IgD-negative memory B cell (primary cell): ENCODE measurements at regions not wholly inside any gene's neighbourhood (a gene's known extent, or its start where the extent isn't known, plus 50 kb on each side); places are given as distances from the start of the nearest gene placed in this dataset.

ENCODE experiments used
- H3K27ac Mint-ChIP-seq, 3 donors: one replicate each; pipeline ENCODE4 v1.8.0; 2020 to 2022; ENCODE audit warnings: mild to moderate bottlenecking in 3 of 3, mixed read lengths in 3 of 3, moderate library complexity in 1 of 3
- H3K27me3 Mint-ChIP-seq: one replicate; pipeline ENCODE4 v1.8.0; 2021; ENCODE audit warnings: mixed read lengths
- H3K36me3 Mint-ChIP-seq: one replicate; pipeline ENCODE4 v1.8.0; 2020; ENCODE audit warnings: mild to moderate bottlenecking, mixed read lengths
- H3K4me1 Mint-ChIP-seq, 3 donors: one replicate each; pipeline ENCODE4 v1.8.0; 2020 to 2022; ENCODE audit warnings: mixed read lengths in 3 of 3, mild to moderate bottlenecking in 1 of 3
- H3K4me3 Mint-ChIP-seq, 4 donors: one replicate each; pipeline ENCODE4 v1.8.0; 2020 to 2022; ENCODE audit warnings: mild to moderate bottlenecking in 4 of 4, mixed read lengths in 4 of 4, moderate library complexity in 3 of 4
- H3K9me3 Mint-ChIP-seq, 3 donors: one replicate each; pipeline ENCODE4 v1.8.0; 2020 to 2021; ENCODE audit warnings: mixed read lengths in 3 of 3, mild to moderate bottlenecking in 1 of 3

DNA sequence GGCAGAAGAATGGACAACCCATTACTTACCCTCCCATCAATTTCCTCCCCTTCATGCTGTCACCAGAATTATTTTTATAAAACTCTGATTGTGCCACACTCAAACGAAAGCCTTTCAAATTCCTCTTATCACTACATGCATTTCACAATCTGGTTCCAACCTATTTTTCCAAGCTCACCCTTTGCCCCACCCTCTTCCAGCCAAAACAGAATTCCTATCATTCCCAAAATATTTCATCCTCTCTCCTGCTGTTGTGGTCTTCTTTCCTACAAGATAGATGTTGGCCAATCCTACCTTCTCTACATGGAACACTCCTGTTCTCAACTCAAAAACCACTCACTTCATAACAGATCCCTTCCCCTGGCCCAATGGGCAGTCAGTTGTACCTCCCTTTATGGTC lies 111.5 kb downstream of the ELAPOR2 start:
- Mint-ChIP-seq H3K4me3 (peak overlapping the region in 1 of 4 donors; percentile 19), H3K9me3 (no peaks in the 10 kb centered on the region), H3K4me1 (peaks cover 14 to 21% (median 14%) of the 10 kb centered on the region in 3 donors), H3K27me3 (no peaks in the 10 kb centered on the region), H3K36me3 (no peaks in the 10 kb centered on the region), H3K27ac (peak overlapping the region in 1 of 3 donors; percentile 4)

DNA sequence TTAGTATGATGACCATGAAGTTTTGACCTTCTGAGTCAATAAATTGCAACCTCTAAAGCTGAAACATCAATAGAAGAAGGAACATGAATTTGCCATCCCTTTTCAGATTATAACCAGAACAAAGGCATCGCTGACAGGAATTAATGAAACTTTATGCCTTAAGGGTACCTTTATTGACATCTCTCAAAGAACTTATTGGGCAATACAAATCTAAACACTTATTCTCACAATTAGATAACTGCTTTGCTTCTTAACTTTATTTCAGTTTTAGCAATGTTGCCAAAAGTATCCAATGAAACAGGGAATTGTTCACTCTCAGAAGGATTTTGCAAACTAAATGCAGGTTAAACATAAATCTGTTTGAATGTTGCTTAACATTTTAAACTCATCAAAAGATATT lies 116.0 kb downstream of the ELAPOR2 start:
- H3K27me3 Mint-ChIP-seq, result no peaks in the 10 kb centered on the region
- no peaks in the 10 kb centered on the region for H3K36me3 Mint-ChIP-seq
- H3K9me3 Mint-ChIP-seq, result no peaks in the 10 kb centered on the region
- H3K27ac Mint-ChIP-seq, result no peak overlapping the region
- peaks cover 5 to 8% (median 5%) of the 10 kb centered on the region in 3 donors for H3K4me1 Mint-ChIP-seq
- H3K4me3 Mint-ChIP-seq, result no peak overlapping the region

DNA sequence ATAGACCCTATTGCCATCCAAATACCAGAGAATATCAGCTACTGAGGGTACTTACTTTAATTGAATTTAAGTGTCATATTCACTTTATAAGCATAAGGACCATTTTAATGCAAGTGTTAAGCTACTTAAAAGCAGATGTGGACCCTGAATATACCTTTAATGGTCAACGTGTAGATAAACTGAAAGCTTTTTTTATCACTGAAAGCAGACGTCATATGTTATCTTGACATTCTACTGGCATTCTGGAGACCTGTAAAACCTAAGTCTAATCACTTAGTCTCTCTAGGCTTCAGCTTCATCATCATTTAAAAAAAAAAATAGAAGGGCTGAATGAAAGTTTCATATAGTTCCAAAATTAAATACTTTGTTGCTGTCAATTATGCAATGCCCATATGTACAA lies 116.5 kb downstream of the ELAPOR2 start:
- Mint-ChIP-seq H3K27ac (no peak overlapping the region), H3K36me3 (no peaks in the 10 kb centered on the region), H3K4me3 (no peak overlapping the region), H3K4me1 (peaks cover under 1 to 4% (median under 1%) of the 10 kb centered on the region in 3 donors), H3K9me3 (no peaks in the 10 kb centered on the region), H3K27me3 (no peaks in the 10 kb centered on the region)

DNA sequence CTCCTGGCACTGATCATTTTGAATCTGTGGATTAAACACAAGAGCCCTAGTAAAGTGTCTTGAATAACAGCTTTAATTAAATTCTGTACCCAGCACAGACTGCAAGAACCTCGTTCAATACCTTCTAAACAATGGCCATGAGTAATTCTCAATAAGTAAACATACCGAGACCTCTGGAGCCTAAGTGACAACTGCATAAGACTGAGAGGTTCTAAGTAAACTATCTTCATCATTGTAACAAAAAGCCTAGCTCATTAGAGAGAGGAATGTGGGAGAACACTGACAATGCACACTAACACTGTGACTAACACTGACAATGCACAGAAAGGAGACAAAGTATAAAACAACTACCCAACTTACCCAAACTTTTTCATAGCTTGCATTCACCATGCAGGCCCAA lies 117.4 kb downstream of the ELAPOR2 start:
- peaks cover 0 to 2% (median 0%) of the 10 kb centered on the region in 3 donors for H3K4me1 Mint-ChIP-seq
- no peaks in the 10 kb centered on the region for H3K9me3 Mint-ChIP-seq
- H3K27ac Mint-ChIP-seq, result no peak overlapping the region
- no peak overlapping the region for H3K4me3 Mint-ChIP-seq
- H3K27me3 Mint-ChIP-seq, result no peaks in the 10 kb centered on the region
- H3K36me3 Mint-ChIP-seq, result no peaks in the 10 kb centered on the region

DNA sequence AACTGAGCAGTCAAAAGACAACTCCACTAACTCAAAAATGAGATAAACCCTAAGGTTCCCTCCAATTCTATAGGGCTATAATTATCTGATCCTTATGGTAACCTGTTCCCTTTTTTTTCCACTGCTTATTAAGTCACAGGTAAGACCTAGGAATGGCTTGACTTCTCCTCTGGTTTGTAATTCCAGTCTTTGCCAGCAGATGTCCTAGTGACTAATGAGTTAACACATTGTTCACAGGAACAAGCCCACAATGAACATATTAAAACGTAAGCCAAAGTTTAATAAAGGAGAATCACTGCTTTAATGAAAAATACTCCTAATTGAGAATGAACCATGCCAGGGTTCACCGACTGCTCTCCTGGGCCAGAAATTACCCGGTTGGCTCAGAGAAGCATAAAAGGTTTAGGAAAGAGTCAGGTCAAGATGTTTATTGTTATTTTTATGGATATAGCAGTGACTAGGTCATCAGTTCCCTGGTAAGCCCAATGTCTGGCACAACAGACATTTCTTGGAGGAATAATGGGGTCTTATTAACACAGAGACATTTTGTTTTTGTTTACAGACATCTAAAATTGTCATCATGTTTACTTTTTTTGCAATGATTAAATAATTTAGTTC lies 120.1 kb downstream of the ELAPOR2 start:
- Mint-ChIP-seq H3K27me3 (no peaks in the 10 kb centered on the region), H3K4me3 (no peak overlapping the region), H3K27ac (no peak overlapping the region), H3K9me3 (no peaks in the 10 kb centered on the region), H3K4me1 (peaks cover 0 to 2% (median 0%) of the 10 kb centered on the region in 3 donors), H3K36me3 (no peaks in the 10 kb centered on the region)

DNA sequence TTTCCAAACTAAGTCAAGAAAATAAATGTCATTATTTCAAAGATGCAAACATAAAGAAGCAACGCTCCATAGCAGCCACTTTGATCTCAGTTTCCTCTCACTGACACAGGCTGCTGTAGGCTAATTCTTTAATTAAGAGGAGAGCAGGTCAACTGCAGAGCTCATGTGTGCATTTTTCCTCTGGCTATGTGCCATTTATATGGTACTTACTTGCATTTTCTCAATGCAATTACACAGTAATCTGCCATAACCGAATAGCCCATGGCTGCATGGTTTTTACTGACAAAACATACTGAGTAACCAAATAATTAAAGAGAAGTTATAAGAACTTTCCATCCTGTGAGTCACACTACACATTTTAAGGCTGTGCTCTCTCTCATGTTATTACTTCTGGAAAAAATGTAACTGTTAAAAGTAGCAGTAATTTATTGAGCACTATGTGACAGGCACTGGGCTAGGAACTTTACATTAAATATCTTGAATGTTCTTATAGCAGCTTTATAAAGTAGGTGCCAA lies 122.0 kb downstream of the ELAPOR2 start:
- no peaks in the 10 kb centered on the region for H3K27me3 Mint-ChIP-seq
- no peak overlapping the region for H3K4me3 Mint-ChIP-seq
- H3K9me3 Mint-ChIP-seq, result no peaks in the 10 kb centered on the region
- H3K27ac Mint-ChIP-seq, result no peak overlapping the region
- no peaks in the 10 kb centered on the region for H3K36me3 Mint-ChIP-seq
- H3K4me1 Mint-ChIP-seq, result peaks cover 0 to 2% (median 0%) of the 10 kb centered on the region in 3 donors

DNA sequence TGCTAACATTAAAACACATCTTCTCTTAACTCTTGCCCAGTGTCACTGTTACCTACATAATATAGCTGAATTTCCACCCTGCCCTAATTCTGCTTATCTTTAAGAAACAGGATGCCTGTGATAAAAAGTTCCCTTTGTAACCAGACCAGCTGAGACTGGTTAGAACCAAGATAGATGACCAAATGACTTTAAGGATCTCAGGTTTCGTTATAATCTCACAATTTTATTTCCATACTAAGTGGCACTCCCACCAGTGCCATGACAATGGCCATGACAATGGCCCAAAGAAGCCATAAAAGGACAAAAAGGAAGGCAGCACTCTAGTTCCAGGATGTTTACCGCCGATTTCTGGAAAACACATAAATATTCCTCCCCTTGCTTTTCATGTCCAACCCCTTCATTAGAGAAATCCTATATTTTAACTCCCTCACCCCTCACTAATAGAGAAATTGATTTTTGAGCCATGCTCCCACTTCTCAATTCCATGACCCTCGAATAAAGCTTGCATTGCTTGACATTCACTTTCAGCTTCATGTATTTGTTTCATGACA lies 126.1 kb downstream of the ELAPOR2 start:
- peaks cover 5 to 7% (median 5%) of the 10 kb centered on the region in 3 donors for H3K4me1 Mint-ChIP-seq
- H3K9me3 Mint-ChIP-seq, result no peaks in the 10 kb centered on the region
- H3K27me3 Mint-ChIP-seq, result no peaks in the 10 kb centered on the region
- H3K4me3 Mint-ChIP-seq, result no peak overlapping the region
- no peak overlapping the region for H3K27ac Mint-ChIP-seq
- H3K36me3 Mint-ChIP-seq, result no peaks in the 10 kb centered on the region

DNA sequence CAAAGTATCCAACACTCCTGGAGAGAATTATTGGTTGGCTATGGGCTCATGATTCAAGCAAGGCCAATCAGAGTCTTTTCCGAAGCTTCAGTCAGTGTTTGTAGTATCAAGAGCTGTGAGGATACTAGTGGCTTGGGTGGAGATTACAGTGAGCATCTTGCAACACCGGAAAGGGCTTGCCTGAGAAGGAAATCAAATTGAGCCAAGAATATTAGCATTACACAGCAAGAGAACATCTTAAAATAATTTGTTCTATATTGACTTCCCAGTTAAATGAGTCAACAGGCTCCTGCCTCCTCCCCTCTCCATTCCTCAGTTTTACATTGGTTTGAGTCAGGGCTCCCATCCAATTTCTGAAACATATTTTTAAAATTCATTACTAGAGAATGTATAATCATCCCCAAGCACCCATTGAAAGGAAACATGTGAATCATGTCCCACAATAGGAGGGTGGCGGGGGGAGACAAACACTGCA lies 127.4 kb downstream of the ELAPOR2 start:
- peaks cover 5 to 7% (median 5%) of the 10 kb centered on the region in 3 donors for H3K4me1 Mint-ChIP-seq
- H3K27me3 Mint-ChIP-seq, result no peaks in the 10 kb centered on the region
- no peak overlapping the region for H3K27ac Mint-ChIP-seq

DNA sequence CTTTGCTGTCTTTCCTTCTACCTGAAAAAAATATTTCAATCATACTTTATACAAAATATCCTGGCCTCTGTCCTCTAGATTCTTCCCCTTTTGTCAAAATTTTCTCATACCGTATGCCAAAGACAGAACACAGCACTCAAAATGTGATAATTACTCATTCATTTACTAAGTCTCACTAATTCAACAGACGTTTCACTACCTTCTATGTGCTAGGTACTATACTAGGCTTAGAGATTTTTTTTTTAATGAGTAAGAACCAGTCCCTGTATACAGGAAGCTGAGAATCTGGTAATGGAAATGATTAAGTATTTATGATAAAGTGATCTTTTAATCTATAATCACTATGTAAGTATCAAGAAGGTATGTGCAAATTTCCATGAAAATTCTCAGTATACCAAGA lies 128.0 kb downstream of the ELAPOR2 start:
- Mint-ChIP-seq H3K36me3 (no peaks in the 10 kb centered on the region), H3K4me3 (no peak overlapping the region), H3K27me3 (peaks cover 2% of the 10 kb centered on the region), H3K9me3 (no peaks in the 10 kb centered on the region), H3K27ac (no peak overlapping the region), H3K4me1 (peaks cover 5 to 7% (median 5%) of the 10 kb centered on the region in 3 donors)

More for the DNA sequence above, 127.4 kb downstream of the ELAPOR2 start:
- no peaks in the 10 kb centered on the region for H3K9me3 Mint-ChIP-seq
- no peaks in the 10 kb centered on the region for H3K36me3 Mint-ChIP-seq
- no peak overlapping the region for H3K4me3 Mint-ChIP-seq

DNA sequence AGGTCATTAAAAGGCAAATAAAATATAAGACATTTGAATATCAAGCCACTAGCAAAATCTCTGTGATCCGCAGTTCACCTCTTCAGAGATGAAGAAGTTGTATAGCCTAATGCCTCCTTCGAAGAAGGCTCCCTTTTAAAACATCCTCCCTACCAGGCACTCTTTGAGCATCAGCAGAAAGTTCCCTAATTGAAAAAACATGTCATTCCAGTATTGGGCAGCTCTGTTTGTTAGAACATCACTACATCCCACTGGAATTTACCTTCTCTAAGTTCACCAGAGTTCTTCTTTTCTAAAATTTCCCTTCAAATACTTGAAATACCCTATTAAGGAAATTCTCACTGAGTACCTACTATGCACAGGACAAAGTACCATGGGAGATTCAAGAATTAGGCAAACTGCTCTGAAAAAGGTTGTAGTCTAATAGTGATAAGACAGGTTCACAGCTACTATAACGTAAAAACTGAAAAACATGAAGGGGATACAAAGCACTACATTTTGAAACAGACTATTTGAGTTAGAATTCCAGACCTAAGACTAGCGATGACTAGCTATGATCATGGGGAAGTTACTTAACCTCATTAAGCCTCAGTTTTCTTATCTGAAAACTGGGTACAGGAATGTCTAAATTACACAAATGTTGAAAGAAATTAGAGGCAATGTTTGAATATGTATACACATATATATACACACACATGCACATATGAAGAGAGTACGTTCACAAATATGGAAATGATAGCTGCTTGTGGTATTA lies 128.7 kb downstream of the ELAPOR2 start:
- Mint-ChIP-seq H3K4me1 (peaks cover 5 to 7% (median 5%) of the 10 kb centered on the region in 3 donors), H3K9me3 (no peaks in the 10 kb centered on the region), H3K36me3 (no peaks in the 10 kb centered on the region), H3K27ac (peak overlapping the region in 1 of 3 donors; percentile 33), H3K4me3 (no peak overlapping the region), H3K27me3 (peaks cover 2% of the 10 kb centered on the region)

DNA sequence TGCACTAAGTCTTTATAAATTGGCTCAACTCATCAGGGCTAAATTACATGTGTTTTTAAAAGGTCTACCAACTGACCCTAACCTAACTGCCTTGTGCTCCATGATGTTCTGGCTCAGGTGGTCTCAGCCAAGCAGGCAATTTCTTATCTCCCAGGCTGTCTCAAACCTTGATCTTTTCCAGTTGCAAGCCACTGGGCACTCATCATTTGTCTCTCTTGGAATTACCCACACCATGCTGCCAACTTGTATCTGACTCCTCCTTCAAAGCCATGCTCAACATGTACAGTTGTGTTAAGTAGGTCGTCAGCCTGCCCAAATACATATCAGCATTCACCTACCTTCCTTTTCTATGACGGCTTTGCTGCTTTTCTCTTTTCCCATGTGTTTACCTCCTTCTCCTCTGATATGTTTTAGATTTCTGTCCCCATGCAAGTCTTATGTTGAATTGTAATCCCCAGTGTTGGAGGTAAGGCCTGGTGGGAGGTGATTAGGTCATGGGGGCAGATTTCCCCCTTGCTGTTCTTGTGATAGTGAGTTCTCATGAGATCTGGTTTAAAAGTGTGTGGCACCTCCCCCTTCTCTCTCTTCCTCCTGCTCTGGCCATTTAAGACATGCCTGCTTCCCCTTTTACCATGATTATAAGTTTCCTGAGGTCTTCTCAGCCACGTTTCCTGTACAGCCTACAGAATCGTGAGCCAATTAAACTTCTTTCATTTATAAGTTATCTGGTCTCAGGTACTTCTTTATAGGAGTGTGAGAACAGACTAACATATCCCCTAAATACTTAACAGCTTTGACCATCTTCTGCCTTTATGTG lies 130.0 kb downstream of the ELAPOR2 start:
- peak overlapping the region in 1 of 3 donors; percentile 29 for H3K27ac Mint-ChIP-seq
- H3K9me3 Mint-ChIP-seq, result no peaks in the 10 kb centered on the region
- H3K4me3 Mint-ChIP-seq, result peak overlapping the region in 1 of 4 donors; percentile 34
- no peaks in the 10 kb centered on the region for H3K36me3 Mint-ChIP-seq
- peaks cover 2% of the 10 kb centered on the region for H3K27me3 Mint-ChIP-seq
- H3K4me1 Mint-ChIP-seq, result peaks cover 5 to 7% (median 5%) of the 10 kb centered on the region in 3 donors

DNA sequence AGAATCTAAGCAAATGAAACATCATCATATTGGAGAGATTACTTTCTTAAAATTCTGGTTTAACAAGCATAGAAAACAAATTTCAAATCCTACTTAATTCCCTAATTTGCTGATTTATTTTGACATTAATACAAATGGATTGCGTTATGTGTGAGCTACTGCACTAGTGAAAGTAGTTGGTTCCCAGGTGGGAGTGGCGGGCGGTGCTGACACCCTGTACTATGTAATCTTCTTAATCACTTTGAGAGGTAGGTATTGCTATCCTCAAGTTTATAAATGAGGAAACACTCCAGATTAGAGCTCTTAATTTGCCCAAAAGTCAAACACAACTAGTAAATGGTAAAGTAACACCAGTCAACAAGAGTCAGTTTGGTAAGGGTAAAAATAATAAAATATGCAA lies 131.1 kb downstream of the ELAPOR2 start:
- Mint-ChIP-seq H3K27me3 (peaks cover 2% of the 10 kb centered on the region), H3K27ac (no peak overlapping the region), H3K36me3 (no peaks in the 10 kb centered on the region), H3K9me3 (no peaks in the 10 kb centered on the region), H3K4me1 (peaks cover 5 to 7% (median 5%) of the 10 kb centered on the region in 3 donors), H3K4me3 (no peak overlapping the region)

DNA sequence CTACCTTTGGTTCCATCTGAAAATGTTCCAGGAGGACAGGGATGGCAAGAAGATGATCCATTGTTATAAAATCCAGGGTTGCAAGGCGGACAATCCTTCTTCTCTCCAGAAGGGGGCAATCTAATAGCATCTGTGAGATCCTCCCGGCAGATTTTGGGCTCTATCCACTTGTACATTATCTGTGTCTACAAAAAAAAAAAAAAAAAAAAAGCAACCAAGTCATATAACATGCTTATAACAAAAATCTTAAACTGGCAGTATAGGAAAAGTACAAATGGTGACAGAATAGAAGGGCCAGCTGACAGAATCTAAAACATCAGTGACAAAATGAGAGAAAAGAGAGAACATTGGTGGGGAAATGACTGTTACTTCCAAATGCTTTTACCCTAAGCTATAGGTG lies 132.7 kb downstream of the ELAPOR2 start:
- no peak overlapping the region for H3K4me3 Mint-ChIP-seq
- no peaks in the 10 kb centered on the region for H3K9me3 Mint-ChIP-seq
- no peaks in the 10 kb centered on the region for H3K36me3 Mint-ChIP-seq
- no peak overlapping the region for H3K27ac Mint-ChIP-seq
- H3K4me1 Mint-ChIP-seq, result peaks cover 5 to 7% (median 5%) of the 10 kb centered on the region in 3 donors
- H3K27me3 Mint-ChIP-seq, result peaks cover 2% of the 10 kb centered on the region

DNA sequence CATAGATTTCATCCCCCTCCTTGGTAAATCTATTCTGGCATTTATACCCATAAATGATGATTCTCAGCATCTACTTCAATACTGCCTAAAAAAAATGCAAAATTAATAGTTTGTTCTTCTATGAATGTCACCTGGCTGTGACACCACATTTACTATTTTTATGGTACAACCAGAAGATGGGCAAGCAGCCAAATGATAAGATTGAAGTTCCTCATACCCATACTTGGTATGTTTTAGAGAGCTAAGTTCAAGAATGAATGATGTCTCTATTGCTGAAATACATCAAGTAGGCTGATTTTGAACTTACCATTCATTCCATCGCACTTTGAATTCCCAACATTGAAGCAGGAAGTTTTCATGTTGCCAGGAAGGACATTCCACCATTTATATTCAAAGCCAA lies 134.2 kb downstream of the ELAPOR2 start:
- no peaks in the 10 kb centered on the region for H3K9me3 Mint-ChIP-seq
- peaks cover 5 to 7% (median 5%) of the 10 kb centered on the region in 3 donors for H3K4me1 Mint-ChIP-seq
- H3K36me3 Mint-ChIP-seq, result no peaks in the 10 kb centered on the region
- H3K4me3 Mint-ChIP-seq, result no peak overlapping the region
- no peak overlapping the region for H3K27ac Mint-ChIP-seq
- H3K27me3 Mint-ChIP-seq, result peaks cover 2% of the 10 kb centered on the region

DNA sequence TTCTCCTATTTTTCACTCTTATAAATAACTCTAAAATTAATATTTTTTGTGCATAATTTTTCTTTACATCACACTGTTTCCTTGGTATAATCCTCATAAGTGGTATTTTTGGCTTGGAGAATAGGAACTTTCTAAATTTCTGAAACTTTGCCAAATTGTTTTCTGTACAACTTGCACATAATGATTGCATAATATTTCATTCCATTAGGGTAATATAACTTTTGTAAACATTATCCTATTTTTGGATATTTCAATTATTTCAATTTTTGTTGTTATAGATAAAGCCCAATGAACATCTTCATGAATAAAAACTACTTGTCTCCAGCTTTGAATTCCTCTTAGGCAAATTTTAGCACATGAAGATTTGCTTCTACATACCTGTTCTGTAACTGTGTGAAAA lies 135.9 kb downstream of the ELAPOR2 start:
- Mint-ChIP-seq H3K4me1 (no peaks in the 10 kb centered on the region), H3K4me3 (no peak overlapping the region), H3K27ac (no peak overlapping the region), H3K27me3 (peaks cover 2% of the 10 kb centered on the region), H3K9me3 (no peaks in the 10 kb centered on the region), H3K36me3 (no peaks in the 10 kb centered on the region)
